ENCODE measurements at regions not wholly inside any gene's neighbourhood (a gene's known extent, or its start where the extent isn't known, plus 50 kb on each side); places are given as distances from the start of the nearest gene placed in this dataset.

DNA sequence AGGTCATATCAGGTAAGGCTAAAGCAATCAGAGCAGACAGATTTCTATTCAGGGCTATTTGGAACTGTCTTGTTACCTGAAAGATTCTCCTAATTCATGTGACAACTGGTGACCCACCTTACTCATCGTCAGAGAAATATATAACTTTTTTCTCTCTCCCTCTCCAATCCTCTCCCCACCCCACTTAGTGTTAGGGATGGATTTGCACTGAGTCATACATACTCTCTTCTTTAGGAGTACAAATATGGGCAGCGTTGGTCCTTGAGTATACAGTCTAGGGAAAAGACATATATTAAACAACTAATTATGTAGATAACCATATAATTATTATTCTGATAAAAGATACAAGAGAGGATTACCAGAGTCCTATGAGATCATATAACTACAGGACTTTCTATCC, 246.3 kb downstream of the HHIPL2 start:
- no peak for DNase-seq (ENCODE audit: low read depth in 4 of 4, low spot score in 3 of 4)

DNA sequence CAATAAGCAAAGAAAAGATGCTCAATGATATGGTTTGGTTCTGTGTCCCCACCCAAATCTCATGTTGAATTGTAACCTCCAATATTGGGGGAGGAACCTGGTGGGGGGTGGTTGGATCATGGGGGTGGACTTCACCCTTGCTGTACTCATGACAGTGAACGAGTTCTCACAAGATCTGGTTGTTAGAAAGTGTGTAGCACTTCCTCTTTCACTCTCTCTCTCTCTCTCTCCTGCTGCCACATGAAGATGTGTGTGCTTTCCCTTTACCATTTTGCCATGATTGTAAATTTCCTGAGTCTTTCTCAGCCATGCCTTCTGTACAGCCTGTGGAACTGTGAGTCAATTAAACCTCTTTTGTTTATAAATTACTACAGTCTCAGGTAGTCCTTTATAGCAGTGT, 248.4 kb downstream of the HHIPL2 start:
- DNase-seq (ENCODE audit: low read depth in 4 of 4, low spot score in 3 of 4), result no peak

DNA sequence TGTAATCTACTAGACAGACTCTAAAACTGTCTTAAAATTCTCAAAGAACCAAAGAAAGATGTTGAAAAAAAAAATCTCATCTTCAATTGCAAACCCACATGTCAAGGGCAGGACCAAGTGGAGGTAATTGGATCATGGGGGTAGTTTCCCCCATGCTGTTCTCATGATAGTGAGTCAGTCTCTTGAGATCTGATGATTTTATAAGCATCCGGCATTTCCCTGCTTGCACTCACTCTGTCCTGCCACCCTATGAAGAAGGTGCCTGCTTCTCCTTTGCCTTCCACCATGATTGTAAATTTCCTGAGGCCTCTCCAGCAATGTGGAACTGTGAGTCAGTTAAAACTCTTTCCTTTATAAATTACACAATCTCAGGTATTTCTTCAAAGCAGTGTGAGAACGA, 257.0 kb downstream of the HHIPL2 start:
- no peak for DNase-seq (ENCODE audit: low read depth in 4 of 4, low spot score in 3 of 4)

DNA sequence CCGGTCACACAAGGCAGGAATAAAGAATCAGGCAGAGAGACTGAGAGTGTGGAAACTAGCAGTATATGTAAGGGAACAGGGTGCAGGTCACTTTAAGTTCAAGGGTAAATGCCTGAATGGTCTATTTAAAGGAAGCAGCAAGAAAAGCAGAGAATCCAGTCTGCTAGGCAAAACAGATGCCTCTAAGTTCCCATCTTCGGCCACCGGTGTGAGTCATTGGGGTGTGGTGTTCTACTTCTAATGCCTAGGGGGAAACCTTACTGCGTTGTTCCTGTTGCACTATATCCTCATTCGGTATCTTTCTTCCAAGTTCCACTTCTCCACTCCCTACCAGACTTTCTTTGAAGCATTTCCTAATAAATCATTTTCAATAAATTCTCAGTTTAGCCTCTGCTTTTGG, 259.9 kb downstream of the HHIPL2 start:
- DNase-seq (ENCODE audit: low read depth in 4 of 4, low spot score in 3 of 4), result no peak

DNA sequence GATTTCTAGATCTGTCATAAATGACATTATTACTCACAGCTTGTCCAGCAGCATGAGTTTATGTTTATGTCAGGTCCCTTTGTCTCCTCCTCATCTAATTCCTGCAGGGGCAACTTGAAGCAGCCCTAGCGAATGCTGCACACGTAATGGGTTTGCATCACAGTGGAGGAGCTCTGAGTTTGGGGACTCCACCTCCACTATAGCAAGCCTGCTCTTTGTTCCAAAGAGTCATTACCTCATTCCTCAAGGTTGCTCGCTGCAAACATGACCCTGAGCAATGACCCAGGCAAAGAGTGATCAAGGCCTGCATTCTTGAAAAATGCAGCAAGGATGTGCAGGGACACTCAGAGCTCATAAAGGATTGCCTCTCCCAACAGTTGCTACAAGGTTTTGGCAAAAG, 261.9 kb downstream of the HHIPL2 start:
- DNase-seq (ENCODE audit: low read depth in 4 of 4, low spot score in 3 of 4), result no peak

DNA sequence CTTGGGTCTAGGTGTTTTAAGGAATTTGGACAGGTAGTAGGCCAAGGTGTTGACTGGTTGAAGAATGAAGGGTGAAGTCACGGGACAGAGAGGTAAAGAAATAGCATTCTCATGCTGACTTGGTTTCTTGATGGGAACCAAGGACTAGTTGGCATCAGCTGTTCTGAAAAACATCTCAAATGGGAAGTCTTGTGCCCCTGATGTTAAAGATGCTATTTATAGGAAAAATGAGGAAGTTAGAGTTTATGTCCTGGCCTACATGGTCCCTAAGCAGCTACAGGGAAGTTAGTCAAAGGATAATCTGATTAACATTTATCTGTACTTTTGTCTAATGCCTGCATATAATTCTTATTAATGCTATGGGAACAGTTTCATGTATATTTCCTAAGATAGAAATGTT, 262.4 kb downstream of the HHIPL2 start:
- no peak for DNase-seq (ENCODE audit: low read depth in 4 of 4, low spot score in 3 of 4)

DNA sequence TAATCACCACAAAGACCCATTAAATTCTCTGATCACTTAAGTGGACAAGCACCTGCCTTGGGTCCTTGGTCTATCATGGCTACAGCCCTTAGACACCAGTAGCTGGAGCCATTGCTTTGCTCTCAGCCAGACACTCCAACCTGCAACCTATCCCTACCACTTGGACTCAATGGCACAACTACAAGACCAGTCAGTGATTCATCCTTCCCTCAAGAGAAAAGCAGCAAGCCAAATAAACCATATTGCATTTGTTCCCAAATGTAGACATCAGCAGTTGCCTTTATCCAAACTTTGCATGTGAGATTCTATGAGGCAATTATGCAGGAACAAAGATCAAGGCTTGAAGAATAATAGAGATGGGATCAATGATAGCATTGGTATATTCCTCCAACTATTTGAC, 263.4 kb downstream of the HHIPL2 start:
- no peak for DNase-seq (ENCODE audit: low read depth in 4 of 4, low spot score in 3 of 4)

DNA sequence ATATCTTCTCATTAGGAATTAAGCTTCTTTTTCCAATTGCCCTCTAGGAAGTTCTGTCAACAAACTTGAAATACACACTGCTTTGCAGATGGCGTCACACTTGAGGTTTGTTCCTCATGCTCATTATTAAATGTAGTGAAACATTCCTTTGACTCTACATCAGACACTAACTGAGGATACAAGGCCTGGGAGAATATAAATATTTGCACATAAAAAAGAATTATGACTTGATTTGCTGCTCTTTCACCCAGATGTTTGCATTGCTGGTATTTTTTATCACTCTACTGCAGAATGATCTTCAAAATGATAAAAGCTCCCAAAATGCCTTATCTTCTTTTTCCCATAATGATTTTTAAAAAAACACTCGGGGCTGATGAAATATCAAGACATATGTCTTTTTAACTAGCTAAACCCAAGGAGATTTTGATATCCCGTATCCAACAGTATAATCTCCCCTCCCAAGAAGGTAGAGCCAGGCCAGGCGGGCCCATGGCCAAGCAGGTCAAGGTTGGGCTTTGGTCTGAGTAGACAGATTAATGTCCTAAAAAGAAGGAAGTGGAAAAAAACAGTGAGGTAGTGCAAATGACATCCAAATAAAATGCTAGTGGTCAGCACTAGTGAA, 264.6 kb downstream of the HHIPL2 start:
- DNase-seq (ENCODE audit: low read depth in 4 of 4, low spot score in 3 of 4), result no peak

DNA sequence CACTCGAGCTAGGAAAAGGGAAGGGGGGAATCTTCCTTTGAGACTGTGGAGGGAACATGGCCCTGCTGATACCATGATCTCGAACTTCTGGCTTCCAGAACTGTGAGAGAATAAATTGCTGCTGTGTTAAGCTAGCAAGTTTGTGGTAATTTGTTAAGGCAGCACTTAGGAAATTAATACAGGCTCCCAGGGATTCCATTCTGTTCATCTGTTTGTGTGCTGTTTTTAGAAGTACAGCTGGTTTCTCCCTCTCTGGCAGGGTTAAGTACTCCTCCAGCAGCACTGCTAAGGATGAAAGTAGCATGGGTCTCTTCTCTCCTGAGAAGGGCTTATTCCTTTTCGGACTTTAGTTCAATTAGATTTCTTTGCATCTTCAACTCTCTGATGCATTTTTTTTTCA, 268.3 kb downstream of the HHIPL2 start:
- DNase-seq (ENCODE audit: low read depth in 4 of 4, low spot score in 3 of 4), result no peak

DNA sequence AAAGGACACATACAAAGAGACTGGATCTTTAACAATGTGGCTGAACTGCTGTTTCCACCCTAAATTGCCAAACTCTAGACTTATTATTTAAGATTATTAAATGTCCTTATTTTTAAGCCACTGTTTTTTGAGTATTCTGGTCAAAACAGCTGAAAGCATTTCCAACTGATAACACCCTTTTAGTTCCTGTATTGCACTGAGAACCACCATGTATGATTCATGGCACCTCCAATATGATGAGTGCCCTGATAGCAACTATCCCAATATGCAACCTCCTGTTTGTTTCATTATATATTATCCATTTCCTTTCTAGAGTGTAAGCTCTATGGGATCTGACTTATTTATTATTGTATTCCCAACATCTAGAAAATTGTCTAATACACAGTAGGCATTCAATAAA, 269.4 kb downstream of the HHIPL2 start:
- no peak for DNase-seq (ENCODE audit: low read depth in 4 of 4, low spot score in 3 of 4)

DNA sequence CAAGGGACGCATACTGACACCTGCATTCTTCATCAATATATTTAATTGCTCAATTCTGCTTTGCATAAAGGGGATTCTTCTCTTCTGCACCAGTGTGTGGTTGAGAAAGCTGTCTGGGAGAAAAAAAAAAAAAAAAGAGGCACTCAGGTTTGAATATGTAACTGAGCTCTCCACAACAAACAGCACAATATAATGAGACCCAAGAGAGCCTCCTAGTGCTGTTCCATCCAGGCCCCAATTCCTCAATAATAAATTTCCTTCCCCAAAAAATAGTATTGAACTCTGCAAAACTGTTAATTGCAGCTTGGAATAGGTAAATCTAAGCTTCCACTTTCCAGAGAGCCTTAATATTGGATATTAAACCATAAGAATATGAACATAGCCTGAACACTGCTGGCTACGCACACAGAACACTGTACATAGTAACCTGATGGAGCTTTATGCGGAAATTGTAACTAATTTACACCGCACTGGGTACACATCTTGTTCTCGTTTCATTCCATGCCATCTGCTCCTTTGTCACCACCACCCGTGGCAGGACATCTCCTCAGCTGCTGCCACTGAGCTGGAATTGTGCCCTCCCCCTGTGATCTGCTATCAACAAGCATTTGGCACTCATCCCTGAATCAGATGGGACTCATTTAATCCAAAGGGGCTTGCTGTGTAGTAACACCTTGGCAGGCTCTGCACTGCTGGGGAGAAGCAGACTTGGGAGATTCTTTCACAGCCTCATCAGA, 272.0 kb downstream of the HHIPL2 start:
- no peak for DNase-seq (ENCODE audit: low read depth in 4 of 4, low spot score in 3 of 4)

DNA sequence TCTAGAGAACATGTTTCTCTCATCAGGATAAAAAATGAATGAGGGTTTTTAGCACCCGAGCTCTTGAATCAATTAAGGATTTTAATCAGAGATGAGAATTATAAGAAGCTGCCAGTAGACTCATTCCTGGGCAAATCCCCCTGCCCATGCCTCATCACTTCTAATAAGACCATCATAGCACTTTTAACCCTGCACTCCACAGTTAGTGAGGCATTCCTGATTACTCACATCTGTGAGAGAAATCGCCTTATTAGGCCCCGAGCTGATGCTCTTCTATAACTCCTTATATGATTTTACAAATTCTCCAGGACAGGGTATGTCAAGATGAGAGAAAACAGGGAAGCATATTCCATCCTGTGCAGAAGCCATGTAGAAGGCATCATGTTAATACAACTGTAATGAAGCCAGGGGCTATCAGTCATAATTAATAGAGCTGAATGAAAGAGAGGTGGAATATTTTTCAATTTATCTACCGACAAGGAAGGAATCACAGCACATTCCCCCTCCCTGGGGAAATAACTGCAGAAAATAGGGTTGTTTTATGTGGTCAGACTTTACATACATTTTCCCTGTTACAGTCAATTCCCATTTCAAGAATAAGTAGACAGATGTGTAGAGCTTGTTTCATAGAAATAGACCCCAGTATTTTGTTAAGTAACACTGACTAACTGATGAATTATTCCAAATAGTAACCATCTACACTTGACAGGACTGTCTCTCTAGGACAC, 272.7 kb downstream of the HHIPL2 start:
- no peak for DNase-seq (ENCODE audit: low read depth in 4 of 4, low spot score in 3 of 4)

DNA sequence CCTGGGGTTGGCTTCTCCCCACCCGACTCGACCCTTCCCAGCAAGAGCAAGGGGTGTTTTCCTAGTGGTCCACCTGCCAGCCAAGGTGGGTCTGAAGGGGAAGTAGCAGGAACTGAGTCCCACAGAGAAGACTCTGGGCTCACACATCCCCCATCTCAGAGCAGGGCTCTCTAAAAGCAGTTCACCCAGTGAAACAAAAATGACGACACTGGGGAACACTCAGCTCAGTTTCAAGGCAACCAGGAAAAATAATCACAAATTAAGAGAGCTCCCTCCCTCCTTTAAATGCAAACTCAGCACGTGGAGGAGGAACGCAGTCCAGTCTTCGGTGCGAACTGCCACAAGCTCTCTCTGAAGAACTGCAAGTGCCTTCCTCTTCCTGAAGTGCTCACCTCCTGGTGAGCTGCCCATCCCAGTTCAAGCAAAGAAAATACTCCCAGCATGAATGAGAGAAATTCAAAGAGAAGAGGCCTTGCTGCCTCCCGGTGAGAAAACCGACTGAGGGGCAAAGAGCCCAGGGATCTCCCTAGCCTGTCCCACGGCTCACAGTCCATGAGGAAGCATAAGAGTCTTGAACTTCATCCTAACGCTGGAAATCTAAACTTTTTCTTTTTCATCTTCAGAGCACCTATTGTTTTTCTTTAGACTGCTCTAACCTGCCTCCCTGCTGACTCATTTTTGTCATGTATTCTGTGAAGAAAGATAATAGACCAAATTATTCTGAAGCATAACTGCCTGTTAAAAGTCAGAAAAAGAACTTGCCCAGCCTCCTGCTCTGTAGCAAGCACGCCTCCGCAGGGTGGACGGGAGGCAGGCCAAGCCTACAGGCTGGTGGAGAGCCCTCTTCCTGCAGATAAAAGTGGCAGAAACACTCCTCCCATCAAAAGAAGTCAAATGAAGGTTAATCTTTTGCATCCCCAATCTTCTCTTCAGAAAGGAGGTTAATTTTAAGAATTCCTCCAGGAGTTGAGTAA, 281.4 kb downstream of the HHIPL2 start:
- no peak for DNase-seq (ENCODE audit: low read depth in 4 of 4, low spot score in 3 of 4)

DNA sequence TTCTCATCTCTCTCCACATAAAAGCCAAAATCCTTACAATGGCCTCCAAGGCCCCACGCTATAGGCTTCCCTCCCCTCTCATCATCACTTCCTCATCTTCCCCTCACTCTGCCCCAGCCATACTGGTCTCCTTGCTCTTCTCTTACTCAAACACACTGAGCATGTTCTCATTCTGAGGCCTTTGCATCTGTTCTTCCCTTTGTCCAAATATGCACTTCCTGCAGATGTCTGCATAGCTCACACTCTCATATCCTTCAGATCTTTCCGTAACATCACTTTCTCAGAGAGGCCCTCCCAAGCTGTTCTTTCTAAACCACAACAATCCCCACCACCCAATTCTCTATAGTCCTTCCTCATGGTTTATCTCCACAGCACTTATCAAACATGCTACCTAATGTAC, 284.1 kb downstream of the HHIPL2 start:
- no peak for DNase-seq (ENCODE audit: low read depth in 4 of 4, low spot score in 3 of 4)

DNA sequence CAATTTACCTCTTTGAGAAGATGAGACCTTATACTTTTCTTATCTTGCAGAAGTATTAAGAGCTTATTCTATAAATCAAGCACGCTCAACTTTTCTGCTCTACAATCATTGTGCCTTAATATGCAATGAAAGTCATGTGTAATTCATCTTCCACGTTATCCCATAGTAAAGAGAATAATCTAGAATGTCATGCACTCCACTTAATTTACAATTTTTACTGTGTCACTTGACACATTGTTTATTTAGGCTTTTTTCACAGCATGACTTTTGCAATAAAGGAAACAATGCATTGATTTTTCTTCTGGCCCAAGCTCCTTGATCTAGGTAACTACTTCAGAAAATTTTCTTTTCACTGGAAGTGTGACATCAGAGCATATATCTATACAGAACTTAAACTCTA, 290.9 kb downstream of the HHIPL2 start:
- no peak for DNase-seq (ENCODE audit: low read depth in 4 of 4, low spot score in 3 of 4)

DNA sequence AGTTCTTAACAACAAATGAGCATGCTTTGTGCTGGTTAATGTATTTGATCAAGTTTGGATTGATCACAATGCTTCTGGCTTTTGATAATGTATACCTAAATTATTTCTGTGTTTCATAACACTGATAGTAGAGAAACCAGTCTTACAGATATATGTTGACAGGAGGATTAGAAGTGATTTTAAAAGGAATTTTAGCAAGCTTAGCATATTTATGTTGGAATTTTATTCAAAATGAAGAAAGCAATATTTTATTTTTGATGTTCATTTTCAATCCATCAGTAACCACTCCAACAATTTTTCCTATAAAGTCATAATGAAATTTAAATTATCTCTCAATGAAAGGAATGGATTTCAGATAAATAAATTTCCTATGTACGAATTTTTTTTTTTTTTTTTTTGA, 291.8 kb downstream of the HHIPL2 start:
- DNase-seq (ENCODE audit: low read depth in 4 of 4, low spot score in 3 of 4), result no peak

DNA sequence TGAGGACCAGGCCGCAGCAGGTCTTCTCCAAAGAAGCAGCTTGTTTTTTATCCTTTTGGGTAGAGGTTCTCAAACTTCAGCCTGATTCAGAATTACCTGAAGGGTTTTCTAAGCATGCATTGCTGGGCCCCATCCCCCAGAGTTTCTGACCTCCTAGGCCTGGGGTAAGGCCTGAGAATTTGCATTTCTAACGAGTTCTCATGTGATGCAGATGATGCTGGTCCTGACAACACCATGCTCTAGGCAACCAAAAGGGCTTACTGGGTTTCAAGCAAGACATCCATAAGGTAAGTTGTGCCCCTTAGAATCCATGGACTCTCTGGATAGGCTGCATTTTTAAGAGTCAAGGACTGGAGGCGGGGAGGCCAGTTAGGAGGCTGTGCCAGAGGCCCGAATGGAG, 295.1 kb downstream of the HHIPL2 start:
- DNase-seq (ENCODE audit: low read depth in 4 of 4, low spot score in 3 of 4), result no peak

DNA sequence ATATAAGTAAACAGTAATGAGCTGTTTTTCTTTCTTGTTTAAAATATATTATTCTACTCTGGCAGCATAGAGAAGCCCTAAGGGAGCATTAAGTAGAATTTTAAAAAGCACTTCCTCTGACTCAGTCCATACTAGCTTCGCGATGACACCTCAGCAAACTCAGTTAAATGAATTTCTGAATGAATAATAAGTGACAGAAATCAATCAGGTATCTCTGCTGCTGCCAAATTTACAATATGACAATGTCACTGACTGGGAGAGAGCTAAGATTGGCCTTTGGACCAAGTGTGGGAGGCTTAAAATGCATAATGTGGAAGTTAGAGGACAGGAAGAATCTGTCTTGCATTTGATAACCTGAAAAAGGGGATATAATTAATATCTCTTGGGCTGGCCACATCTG, 296.1 kb downstream of the HHIPL2 start:
- no peak for DNase-seq (ENCODE audit: low read depth in 4 of 4, low spot score in 3 of 4)

DNA sequence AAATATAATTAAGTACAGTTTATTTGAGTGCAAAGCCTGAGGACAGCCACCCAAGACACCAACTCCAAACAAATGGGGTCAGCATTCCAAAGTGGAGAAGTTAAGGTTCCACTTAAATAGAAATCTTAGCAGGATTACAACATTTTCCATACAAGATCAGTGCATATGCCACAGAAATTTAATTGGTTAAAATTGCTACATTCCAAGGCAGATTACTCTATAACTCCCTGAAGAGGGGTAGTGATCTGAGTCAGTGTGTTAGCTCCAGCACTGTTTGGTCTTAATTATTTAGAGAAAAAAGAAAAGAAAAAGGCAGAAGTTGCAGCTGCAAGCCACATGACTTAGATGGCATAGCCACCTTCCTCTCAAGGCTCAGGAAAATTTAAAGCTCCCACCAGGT, 297.5 kb downstream of the HHIPL2 start:
- DNase-seq (ENCODE audit: low read depth in 4 of 4, low spot score in 3 of 4), result no peak

DNA sequence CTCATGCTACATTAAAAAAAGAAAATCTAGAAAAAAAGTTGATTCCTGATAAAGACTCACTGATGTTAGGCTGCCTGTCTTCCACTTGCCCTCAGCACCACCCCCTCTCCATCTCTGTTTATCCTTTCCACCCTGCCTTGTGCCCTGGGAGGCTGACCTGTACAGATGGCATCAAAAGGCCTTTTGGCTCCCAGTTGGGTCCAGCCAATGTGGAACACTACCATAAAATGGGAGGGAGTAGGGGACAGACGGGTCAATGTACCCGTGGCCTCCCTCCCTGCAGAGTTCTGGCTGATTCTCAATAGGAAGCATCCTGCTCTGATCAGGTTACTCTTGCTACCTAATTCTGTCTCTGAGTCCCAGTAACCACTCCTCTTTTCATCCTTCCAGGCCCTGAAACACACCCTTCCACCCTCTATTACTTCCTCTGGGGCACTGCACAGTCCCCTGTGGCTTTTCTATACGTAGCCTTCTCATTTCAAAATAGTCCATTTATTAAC, 300.0 kb downstream of the HHIPL2 start:
- no peak for DNase-seq (ENCODE audit: low read depth in 4 of 4, low spot score in 3 of 4)

DNA sequence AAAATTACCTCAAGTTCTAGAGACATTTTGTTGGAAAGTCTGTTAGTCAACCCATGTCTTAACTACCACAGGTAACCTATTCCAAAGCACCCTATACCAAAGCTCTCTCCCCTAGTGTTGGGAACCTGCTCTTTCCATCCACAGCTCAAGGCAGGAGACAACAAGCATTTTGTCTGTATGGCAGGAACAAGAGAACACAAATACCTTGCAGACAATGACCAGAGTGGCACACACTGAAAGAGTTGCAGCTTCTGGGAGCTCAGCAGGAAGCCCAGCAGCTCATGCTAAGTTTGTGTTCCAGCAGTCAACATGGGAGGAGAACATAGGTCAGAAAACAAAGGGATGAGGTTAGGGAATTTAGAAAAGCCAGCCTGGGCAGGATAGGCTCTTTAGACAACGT, 300.8 kb downstream of the HHIPL2 start:
- DNase-seq (ENCODE audit: low read depth in 4 of 4, low spot score in 3 of 4), result no peak
